Liver (tissue), 8 donors: ENCODE measurements at regions not wholly inside any gene's neighbourhood (a gene's known extent, or its start where the extent isn't known, plus 50 kb on each side); places are given as distances from the start of the nearest gene placed in this dataset.

Experiments used
- DNase-seq: peaks from one replicate; pipeline ENCODE4 v3.0.0-alpha.2; 2017; ENCODE audit warnings: low spot score
- H3K27ac ChIP-seq, 2 donors: one replicate each; pipeline ENCODE4 v1.7.0; 2013; ENCODE audit warnings: inconsistent platforms in 2 of 2, low read length in 2 of 2, control low read depth in 1 of 2, low read depth in 1 of 2, mild to moderate bottlenecking in 1 of 2
- H3K27me3 ChIP-seq, 4 donors: one replicate each; pipeline versions ENCODE4 v1.6.1 to v1.7.0; 2013; ENCODE audit warnings: low read length in 3 of 4, inconsistent platforms in 1 of 4, mild to moderate bottlenecking in 1 of 4, moderate library complexity in 1 of 4; ENCODE audit not compliant: control insufficient read depth in 4 of 4, insufficient read depth in 4 of 4
- H3K36me3 ChIP-seq, 4 donors: one replicate each; pipeline versions ENCODE4 v1.6.1 to v1.7.0; 2013; ENCODE audit warnings: low read length in 3 of 4, mild to moderate bottlenecking in 3 of 4, low read depth in 1 of 4, moderate library complexity in 1 of 4; ENCODE audit not compliant: control insufficient read depth in 4 of 4, insufficient read depth in 3 of 4
- H3K4me1 ChIP-seq, 4 donors: one replicate each; pipeline versions ENCODE4 v1.6.1 to v1.7.0; 2013; ENCODE audit warnings: low read length in 3 of 4, mild to moderate bottlenecking in 3 of 4, moderate library complexity in 1 of 4; ENCODE audit not compliant: control insufficient read depth in 4 of 4, insufficient read depth in 4 of 4
- H3K4me3 ChIP-seq, 3 donors: one replicate each; pipeline versions ENCODE4 v1.6.1 to v1.7.0; 2013; ENCODE audit warnings: low read length in 3 of 3, control low read depth in 1 of 3, low read depth in 1 of 3, mild to moderate bottlenecking in 1 of 3
- H3K9ac ChIP-seq, 2 donors: one replicate each; pipeline ENCODE4 v1.7.0; 2013; ENCODE audit warnings: low read length in 2 of 2, mild to moderate bottlenecking in 2 of 2, moderate library complexity in 2 of 2, control low read depth in 1 of 2, low read depth in 1 of 2
- H3K9me3 ChIP-seq, 4 donors: one replicate each; pipeline versions ENCODE4 v1.6.1 to v1.7.0; 2013; ENCODE audit warnings: low read length in 3 of 4; ENCODE audit not compliant: control insufficient read depth in 4 of 4
- ATF3 ChIP-seq: IDR thresholded peaks from 2 replicates; pipeline ENCODE4 v1.6.1; 2016; ENCODE audit warnings: antibody characterized with exemption
- CTCF ChIP-seq: fragments of 150-350 bp; IDR thresholded peaks from 2 replicates; pipeline ENCODE4 v1.5.1; 2017; ENCODE audit warnings: improper control_type of control experiment, low read depth, low read length; ENCODE audit not compliant: missing input control
- EGR1 ChIP-seq, 2 donors: IDR thresholded peaks; 2 replicates each; pipeline ENCODE4 v1.6.1; 2016 to 2018; ENCODE audit warnings: antibody characterized with exemption in 2 of 2, low read depth in 2 of 2
- FOXA1 ChIP-seq: IDR thresholded peaks from 2 replicates; pipeline ENCODE4 v1.6.1; 2016; ENCODE audit warnings: antibody characterized with exemption
- FOXA2 ChIP-seq: IDR thresholded peaks from 2 replicates; pipeline ENCODE4 v1.6.1; 2016; ENCODE audit warnings: antibody characterized with exemption
- GABPA ChIP-seq, 2 donors: IDR thresholded peaks in 1 of 2; conservative IDR thresholded peaks in 1 of 2; 2 replicates each; pipeline ENCODE4 v1.6.1; 2016; ENCODE audit warnings: antibody characterized with exemption in 2 of 2, mild to moderate bottlenecking in 1 of 2, moderate library complexity in 1 of 2
- HNF4A ChIP-seq, 2 donors: conservative IDR thresholded peaks; 2 replicates each; pipeline ENCODE4 v1.6.1; 2016; ENCODE audit warnings: antibody characterized with exemption in 2 of 2, mild to moderate bottlenecking in 2 of 2
- HNF4G ChIP-seq: IDR thresholded peaks from 2 replicates; pipeline ENCODE4 v1.6.1; 2016; ENCODE audit warnings: antibody characterized with exemption
- JUND ChIP-seq, 2 donors: IDR thresholded peaks; 2 replicates each; pipeline ENCODE4 v1.6.1; 2016; ENCODE audit warnings: antibody characterized with exemption in 2 of 2
- MAX ChIP-seq: IDR thresholded peaks from 2 replicates; pipeline ENCODE4 v1.6.1; 2016; ENCODE audit warnings: antibody characterized with exemption
- NR2F2 ChIP-seq: IDR thresholded peaks from 2 replicates; pipeline ENCODE4 v1.6.1; 2016; ENCODE audit warnings: antibody characterized with exemption
- RAD21 ChIP-seq, 2 donors: IDR thresholded peaks; 2 replicates each; pipeline ENCODE4 v1.6.1; 2016; ENCODE audit warnings: antibody characterized with exemption in 2 of 2, mild to moderate bottlenecking in 2 of 2
- REST ChIP-seq: IDR thresholded peaks from 2 replicates; pipeline ENCODE4 v1.6.1; 2016; ENCODE audit warnings: antibody characterized with exemption, mild to moderate bottlenecking
- RXRA ChIP-seq, 2 donors: IDR thresholded peaks; 2 replicates each; pipeline ENCODE4 v1.6.1; 2017 to 2018; ENCODE audit warnings: antibody characterized with exemption in 2 of 2, mild to moderate bottlenecking in 1 of 2
- SP1 ChIP-seq: IDR thresholded peaks from 2 replicates; pipeline ENCODE4 v1.6.1; 2018; ENCODE audit warnings: antibody characterized with exemption, mild to moderate bottlenecking
- TAF1 ChIP-seq: conservative IDR thresholded peaks from 2 replicates; pipeline ENCODE4 v1.6.1; 2016; ENCODE audit warnings: antibody characterized with exemption, mild to moderate bottlenecking
- YY1 ChIP-seq: IDR thresholded peaks from 2 replicates; pipeline ENCODE4 v1.6.1; 2016; ENCODE audit warnings: antibody characterized with exemption, mild to moderate bottlenecking
- ZBTB33 ChIP-seq: IDR thresholded peaks from 2 replicates; pipeline ENCODE4 v1.6.1; 2016; ENCODE audit warnings: antibody characterized with exemption
- WGBS: extraction: QIAGEN DNeasy Blood & Tissue Kit; methylation state at CpG from one replicate; pipeline ENCODE4 v1.1.7; 2013; 5-methylcytosine and 5-hydroxymethylcytosine counted together
- donor health status: healthy.
- donor health status: healthy.
- donor health status: healthy.
- donor health status: healthy.
- donor health status: healthy.

- no peak overlapping the region for H3K4me3 ChIP-seq
- H3K27ac ChIP-seq, result no peak overlapping the region
- no peaks in the 10 kb centered on the region for H3K36me3 ChIP-seq
- no peaks in the 10 kb centered on the region for H3K27me3 ChIP-seq
- WGBS, result 91% methylated on average over 1 of the region's 1 CpG
- H3K4me1 ChIP-seq, result peaks cover 0 to 6% (median 0%) of the 10 kb centered on the region in 4 donors
- no peak for TF ChIP-seq RAD21 (IDR thresholded peaks at IDR 0.05)
- TF ChIP-seq FOXA2, result no peak
- TF ChIP-seq HNF4G, result no peak
- no peak for TF ChIP-seq RXRA (IDR thresholded peaks at IDR 0.05)
- TF ChIP-seq GABPA (IDR thresholded peaks at IDR 0.05 in 1 of 2, conservative IDR thresholded peaks at IDR 0.05 in 1 of 2), result no peak
- H3K9ac ChIP-seq, result no peak overlapping the region
- no peak for DNase-seq
- H3K9me3 ChIP-seq, result no peaks in the 10 kb centered on the region
Observed at GRCh38 chr13:97116754-97117153, 105.4 kb upstream of the MBNL2 start.

- Histone ChIP-seq H3K4me1 (peaks cover 0 to 6% (median 0%) of the 10 kb centered on the region in 4 donors), H3K27me3 (no peaks in the 10 kb centered on the region), H3K36me3 (no peaks in the 10 kb centered on the region), H3K9ac (no peak overlapping the region), H3K4me3 (no peak overlapping the region), H3K9me3 (no peaks in the 10 kb centered on the region), H3K27ac (no peak overlapping the region)
- TF ChIP-seq YY1 (no peak), RAD21 (IDR thresholded peaks at IDR 0.05) (no peak), SP1 (no peak), JUND (IDR thresholded peaks at IDR 0.05) (no peak), RXRA (IDR thresholded peaks at IDR 0.05) (no peak), CTCF (no peak), FOXA1 (no peak), MAX (no peak), EGR1 (IDR thresholded peaks at IDR 0.05; ENCODE audit: low read depth in 2 of 2) (no peak), TAF1 (no peak), NR2F2 (no peak), HNF4A (conservative IDR thresholded peaks at IDR 0.05) (no peak), GABPA (IDR thresholded peaks at IDR 0.05 in 1 of 2, conservative IDR thresholded peaks at IDR 0.05 in 1 of 2) (no peak)
- no peak for DNase-seq
- WGBS, result 92% methylated on average over 5 of the region's 5 CpGs
Observed at GRCh38 chr13:97117388-97117910, 104.7 kb upstream of the MBNL2 start.

GRCh38 chr13:97119943-97120342, 102.2 kb upstream of the MBNL2 start:
- WGBS, result 90% methylated on average over 3 of the region's 3 CpGs
- DNase-seq, result no peak
- Histone ChIP-seq H3K4me3 (no peak overlapping the region), H3K9me3 (no peaks in the 10 kb centered on the region), H3K9ac (no peak overlapping the region), H3K36me3 (no peaks in the 10 kb centered on the region), H3K4me1 (peaks cover 0 to 5% (median 0%) of the 10 kb centered on the region in 4 donors), H3K27me3 (no peaks in the 10 kb centered on the region), H3K27ac (no peak overlapping the region)
- TF ChIP-seq MAX (no peak), REST (no peak), FOXA2 (no peak), GABPA (IDR thresholded peaks at IDR 0.05 in 1 of 2, conservative IDR thresholded peaks at IDR 0.05 in 1 of 2) (no peak), RAD21 (IDR thresholded peaks at IDR 0.05) (no peak), ATF3 (no peak), SP1 (no peak), ZBTB33 (no peak), CTCF (no peak), NR2F2 (no peak), FOXA1 (no peak), YY1 (no peak)
